GM23338 (cell line): ENCODE measurements at regions not wholly inside any gene's neighbourhood (a gene's known extent, or its start where the extent isn't known, plus 50 kb on each side); places are given as distances from the start of the nearest gene placed in this dataset.

Experiments
- ATAC-seq: fragments of 200-7000 bp; cut with Tn5 transposase; 3 replicates; pipeline ENCODE4 v1.9.1; 2020
- DNase-seq: peaks from one replicate; pipeline ENCODE4 v3.0.0-alpha.2; 2015; ENCODE audit warnings: low spot score
- H2AFZ ChIP-seq: fragments of 200-600 bp; sonication (generic); 2 replicates; pipeline ENCODE4 v1.8.0; 2016; ENCODE audit warnings: antibody characterized with exemption, mild to moderate bottlenecking, moderate library complexity
- H3F3A ChIP-seq: fragments of 200-600 bp; sonication (generic); replicated peaks from 2 replicates; pipeline ENCODE4 v1.8.0; 2017; ENCODE audit warnings: antibody characterized with exemption, mixed run types, low read depth
- H3K27ac ChIP-seq: fragments of 200-600 bp; sonication (generic); 2 replicates; pipeline ENCODE4 v1.6.1; 2016; ENCODE audit warnings: low read depth
- H3K27me3 ChIP-seq: fragments of 200-600 bp; sonication (generic); 2 replicates; pipeline ENCODE4 v1.8.0; 2016; ENCODE audit warnings: mild to moderate bottlenecking, mixed run types, moderate library complexity; ENCODE audit not compliant: insufficient read depth
- H3K36me3 ChIP-seq: fragments of 200-600 bp; sonication (generic); 2 replicates; pipeline ENCODE4 v1.8.0; 2016; ENCODE audit warnings: mild to moderate bottlenecking; ENCODE audit not compliant: insufficient read depth
- H3K4me1 ChIP-seq: fragments of 200-600 bp; sonication (generic); 2 replicates; pipeline ENCODE4 v1.8.0; 2016; ENCODE audit warnings: mild to moderate bottlenecking, moderate library complexity; ENCODE audit not compliant: insufficient read depth
- H3K4me2 ChIP-seq: fragments of 200-600 bp; sonication (generic); 2 replicates; pipeline ENCODE4 v1.7.1; 2017; ENCODE audit warnings: mixed run types
- H3K4me3 ChIP-seq: fragments of 200-600 bp; sonication (generic); 2 replicates; pipeline ENCODE4 v1.6.1; 2016; ENCODE audit warnings: mixed run types
- H3K79me2 ChIP-seq: fragments of 200-600 bp; sonication (generic); replicated peaks from 2 replicates; pipeline ENCODE4 v1.8.0; 2017; ENCODE audit warnings: mild to moderate bottlenecking; ENCODE audit not compliant: insufficient read depth
- H3K9me2 ChIP-seq: fragments of 200-600 bp; sonication (generic); 2 replicates; pipeline ENCODE4 v1.8.0; 2017; ENCODE audit not compliant: insufficient read depth
- H4K20me1 ChIP-seq: fragments of 200-600 bp; sonication (generic); replicated peaks from 2 replicates; pipeline ENCODE4 v1.8.0; 2017; ENCODE audit warnings: mild to moderate bottlenecking; ENCODE audit not compliant: insufficient read depth
- H3K27ac Mint-ChIP-seq: 2 replicates; pipeline ENCODE4 v1.8.0; 2020; ENCODE audit warnings: inconsistent platforms, mild to moderate bottlenecking, moderate library complexity, mixed read lengths
- H3K27me3 Mint-ChIP-seq: 3 replicates; pipeline ENCODE4 v1.8.0; 2022; ENCODE audit warnings: low read depth, mild to moderate bottlenecking, moderate library complexity, mixed read lengths, inconsistent platforms; ENCODE audit not compliant: insufficient read depth, poor library complexity
- H3K36me3 Mint-ChIP-seq: 3 replicates; pipeline ENCODE4 v1.8.0; 2021; ENCODE audit warnings: low read depth, mild to moderate bottlenecking, inconsistent platforms, moderate library complexity, mixed read lengths
- H3K4me1 Mint-ChIP-seq: 3 replicates; pipeline ENCODE4 v1.8.0; 2020; ENCODE audit warnings: mild to moderate bottlenecking, inconsistent platforms, mixed read lengths
- H3K4me3 Mint-ChIP-seq: 3 replicates; pipeline ENCODE4 v1.8.0; 2021; ENCODE audit warnings: moderate library complexity, mild to moderate bottlenecking, inconsistent platforms, mixed read lengths
- H3K9me3 Mint-ChIP-seq: 3 replicates; pipeline ENCODE4 v1.8.0; 2020; ENCODE audit warnings: moderate library complexity, mild to moderate bottlenecking, inconsistent platforms, mixed read lengths
- CREB1 ChIP-seq: fragments of 250-450 bp; sonication (Bioruptor Pico); IDR thresholded peaks from 2 replicates; pipeline ENCODE4 v1.5.0; 2020; ENCODE audit warnings: low read depth, mild to moderate bottlenecking, moderate library complexity
- ETS1 ChIP-seq: IDR thresholded peaks from 2 replicates; pipeline ENCODE4 v1.6.1; 2016; ENCODE audit warnings: antibody characterized with exemption
- EZH2 ChIP-seq: fragments of 200-600 bp; sonication (generic); IDR thresholded peaks from one replicate; pipeline ENCODE4 v1.8.0; 2017; ENCODE audit warnings: antibody characterized with exemption, mild to moderate bottlenecking, low read depth; ENCODE audit not compliant: unreplicated experiment
- EZH2phosphoT487 ChIP-seq: fragments of 200-600 bp; sonication (generic); IDR thresholded peaks from one replicate; pipeline ENCODE4 v1.8.1; 2018; ENCODE audit warnings: antibody characterized with exemption; ENCODE audit not compliant: unreplicated experiment
- JUNB ChIP-seq: IDR thresholded peaks from one replicate; pipeline ENCODE4 v1.6.1; 2016; ENCODE audit warnings: antibody characterized with exemption; ENCODE audit not compliant: unreplicated experiment
- NANOG ChIP-seq: IDR thresholded peaks from 2 replicates; pipeline ENCODE4 v1.6.1; 2016; ENCODE audit warnings: antibody characterized with exemption, borderline replicate concordance
- POLR2AphosphoS5 ChIP-seq: IDR thresholded peaks from 2 replicates; pipeline ENCODE4 v1.6.1; 2016; ENCODE audit warnings: antibody characterized with exemption, low read depth
- REST ChIP-seq: IDR thresholded peaks from one replicate; pipeline ENCODE4 v1.6.1; 2018; ENCODE audit warnings: antibody characterized with exemption; ENCODE audit not compliant: unreplicated experiment
- STAT1 ChIP-seq: IDR thresholded peaks from one replicate; pipeline ENCODE4 v1.6.1; 2016; ENCODE audit warnings: antibody characterized with exemption; ENCODE audit not compliant: unreplicated experiment
- ZNF114 ChIP-seq: fragments of 250-450 bp; sonication (Bioruptor Pico); IDR thresholded peaks from 2 replicates; pipeline ENCODE4 v1.5.0; 2020; ENCODE audit warnings: mild to moderate bottlenecking, moderate library complexity
- ZNF331 ChIP-seq: fragments of 250-450 bp; sonication (Bioruptor Pico); IDR thresholded peaks from 2 replicates; pipeline ENCODE4 v1.5.0; 2020; ENCODE audit warnings: low read depth, mild to moderate bottlenecking, moderate library complexity
- TF ChIP-seq, protein P1 (sequence below): fragments of 250-450 bp; sonication (Bioruptor Pico); IDR thresholded peaks from 2 replicates; pipeline ENCODE4 v1.5.0; 2020; ENCODE audit warnings: mild to moderate bottlenecking, moderate library complexity
- TF ChIP-seq, protein P2 (sequence below), 2 experiments: fragments of 200-600 bp in 1 of 2; sonication (generic) in 1 of 2; conservative IDR thresholded peaks; 2 replicates each; pipeline versions ENCODE4 v1.5.1 to v1.6.1; 2016 to 2017; ENCODE audit warnings: antibody characterized with exemption in 2 of 2, low read depth in 2 of 2, mild to moderate bottlenecking in 2 of 2, moderate library complexity in 1 of 2

DNA sequence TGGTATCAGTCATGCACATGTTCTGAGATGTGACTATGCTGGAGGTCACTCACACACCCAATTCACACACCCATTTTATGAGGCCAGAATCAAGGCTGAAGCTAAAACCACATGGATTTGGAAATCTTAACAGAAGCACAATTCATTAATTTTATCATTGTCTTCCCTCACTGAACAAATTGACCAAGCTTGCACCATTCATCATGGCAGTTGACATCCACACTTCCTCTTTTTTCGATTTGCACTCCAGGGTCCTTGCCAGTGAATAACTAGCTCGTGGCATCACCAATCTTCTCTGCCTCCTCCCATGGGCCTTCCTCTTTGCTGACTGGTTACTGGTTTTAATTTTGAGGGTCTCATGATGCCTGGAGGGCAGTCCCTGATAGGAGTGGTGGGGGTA, 123.0 kb upstream of the ASIC2 start:
- TF ChIP-seq JUNB (no peak), EZH2phosphoT487 (no peak), STAT1 (no peak), EZH2 (no peak), ZNF331 (CRISPR knock-in tag) (no peak), CREB1 (CRISPR knock-in tag) (no peak), NANOG (no peak), REST (no peak), ZNF114 (no peak), POLR2AphosphoS5 (no peak), ETS1 (no peak)
- TF ChIP-seq, protein P1, sequence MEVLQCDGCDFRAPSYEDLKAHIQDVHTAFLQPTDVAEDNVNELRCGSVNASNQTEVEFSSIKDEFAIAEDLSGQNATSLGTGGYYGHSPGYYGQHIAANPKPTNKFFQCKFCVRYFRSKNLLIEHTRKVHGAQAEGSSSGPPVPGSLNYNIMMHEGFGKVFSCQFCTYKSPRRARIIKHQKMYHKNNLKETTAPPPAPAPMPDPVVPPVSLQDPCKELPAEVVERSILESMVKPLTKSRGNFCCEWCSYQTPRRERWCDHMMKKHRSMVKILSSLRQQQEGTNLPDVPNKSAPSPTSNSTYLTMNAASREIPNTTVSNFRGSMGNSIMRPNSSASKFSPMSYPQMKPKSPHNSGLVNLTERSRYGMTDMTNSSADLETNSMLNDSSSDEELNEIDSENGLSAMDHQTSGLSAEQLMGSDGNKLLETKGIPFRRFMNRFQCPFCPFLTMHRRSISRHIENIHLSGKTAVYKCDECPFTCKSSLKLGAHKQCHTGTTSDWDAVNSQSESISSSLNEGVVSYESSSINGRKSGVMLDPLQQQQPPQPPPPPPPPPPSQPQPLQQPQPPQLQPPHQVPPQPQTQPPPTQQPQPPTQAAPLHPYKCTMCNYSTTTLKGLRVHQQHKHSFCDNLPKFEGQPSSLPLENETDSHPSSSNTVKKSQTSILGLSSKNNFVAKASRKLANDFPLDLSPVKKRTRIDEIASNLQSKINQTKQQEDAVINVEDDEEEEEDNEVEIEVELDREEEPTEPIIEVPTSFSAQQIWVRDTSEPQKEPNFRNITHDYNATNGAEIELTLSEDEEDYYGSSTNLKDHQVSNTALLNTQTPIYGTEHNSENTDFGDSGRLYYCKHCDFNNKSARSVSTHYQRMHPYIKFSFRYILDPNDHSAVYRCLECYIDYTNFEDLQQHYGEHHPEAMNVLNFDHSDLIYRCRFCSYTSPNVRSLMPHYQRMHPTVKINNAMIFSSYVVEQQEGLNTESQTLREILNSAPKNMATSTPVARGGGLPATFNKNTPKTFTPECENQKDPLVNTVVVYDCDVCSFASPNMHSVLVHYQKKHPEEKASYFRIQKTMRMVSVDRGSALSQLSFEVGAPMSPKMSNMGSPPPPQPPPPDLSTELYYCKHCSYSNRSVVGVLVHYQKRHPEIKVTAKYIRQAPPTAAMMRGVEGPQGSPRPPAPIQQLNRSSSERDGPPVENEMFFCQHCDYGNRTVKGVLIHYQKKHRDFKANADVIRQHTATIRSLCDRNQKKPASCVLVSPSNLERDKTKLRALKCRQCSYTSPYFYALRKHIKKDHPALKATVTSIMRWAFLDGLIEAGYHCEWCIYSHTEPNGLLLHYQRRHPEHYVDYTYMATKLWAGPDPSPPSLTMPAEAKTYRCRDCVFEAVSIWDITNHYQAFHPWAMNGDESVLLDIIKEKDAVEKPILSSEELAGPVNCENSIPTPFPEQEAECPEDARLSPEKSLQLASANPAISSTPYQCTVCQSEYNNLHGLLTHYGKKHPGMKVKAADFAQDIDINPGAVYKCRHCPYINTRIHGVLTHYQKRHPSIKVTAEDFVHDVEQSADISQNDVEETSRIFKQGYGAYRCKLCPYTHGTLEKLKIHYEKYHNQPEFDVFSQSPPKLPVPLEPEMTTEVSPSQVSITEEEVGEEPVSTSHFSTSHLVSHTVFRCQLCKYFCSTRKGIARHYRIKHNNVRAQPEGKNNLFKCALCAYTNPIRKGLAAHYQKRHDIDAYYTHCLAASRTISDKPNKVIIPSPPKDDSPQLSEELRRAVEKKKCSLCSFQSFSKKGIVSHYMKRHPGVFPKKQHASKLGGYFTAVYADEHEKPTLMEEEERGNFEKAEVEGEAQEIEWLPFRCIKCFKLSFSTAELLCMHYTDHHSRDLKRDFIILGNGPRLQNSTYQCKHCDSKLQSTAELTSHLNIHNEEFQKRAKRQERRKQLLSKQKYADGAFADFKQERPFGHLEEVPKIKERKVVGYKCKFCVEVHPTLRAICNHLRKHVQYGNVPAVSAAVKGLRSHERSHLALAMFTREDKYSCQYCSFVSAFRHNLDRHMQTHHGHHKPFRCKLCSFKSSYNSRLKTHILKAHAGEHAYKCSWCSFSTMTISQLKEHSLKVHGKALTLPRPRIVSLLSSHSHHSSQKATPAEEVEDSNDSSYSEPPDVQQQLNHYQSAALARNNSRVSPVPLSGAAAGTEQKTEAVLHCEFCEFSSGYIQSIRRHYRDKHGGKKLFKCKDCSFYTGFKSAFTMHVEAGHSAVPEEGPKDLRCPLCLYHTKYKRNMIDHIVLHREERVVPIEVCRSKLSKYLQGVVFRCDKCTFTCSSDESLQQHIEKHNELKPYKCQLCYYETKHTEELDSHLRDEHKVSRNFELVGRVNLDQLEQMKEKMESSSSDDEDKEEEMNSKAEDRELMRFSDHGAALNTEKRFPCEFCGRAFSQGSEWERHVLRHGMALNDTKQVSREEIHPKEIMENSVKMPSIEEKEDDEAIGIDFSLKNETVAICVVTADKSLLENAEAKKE (CRISPR knock-in tag): no peak
- TF ChIP-seq, protein P2, sequence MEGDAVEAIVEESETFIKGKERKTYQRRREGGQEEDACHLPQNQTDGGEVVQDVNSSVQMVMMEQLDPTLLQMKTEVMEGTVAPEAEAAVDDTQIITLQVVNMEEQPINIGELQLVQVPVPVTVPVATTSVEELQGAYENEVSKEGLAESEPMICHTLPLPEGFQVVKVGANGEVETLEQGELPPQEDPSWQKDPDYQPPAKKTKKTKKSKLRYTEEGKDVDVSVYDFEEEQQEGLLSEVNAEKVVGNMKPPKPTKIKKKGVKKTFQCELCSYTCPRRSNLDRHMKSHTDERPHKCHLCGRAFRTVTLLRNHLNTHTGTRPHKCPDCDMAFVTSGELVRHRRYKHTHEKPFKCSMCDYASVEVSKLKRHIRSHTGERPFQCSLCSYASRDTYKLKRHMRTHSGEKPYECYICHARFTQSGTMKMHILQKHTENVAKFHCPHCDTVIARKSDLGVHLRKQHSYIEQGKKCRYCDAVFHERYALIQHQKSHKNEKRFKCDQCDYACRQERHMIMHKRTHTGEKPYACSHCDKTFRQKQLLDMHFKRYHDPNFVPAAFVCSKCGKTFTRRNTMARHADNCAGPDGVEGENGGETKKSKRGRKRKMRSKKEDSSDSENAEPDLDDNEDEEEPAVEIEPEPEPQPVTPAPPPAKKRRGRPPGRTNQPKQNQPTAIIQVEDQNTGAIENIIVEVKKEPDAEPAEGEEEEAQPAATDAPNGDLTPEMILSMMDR (conservative IDR thresholded peaks at IDR 0.05; ENCODE audit: low read depth in 2 of 2): no peak
- H4K20me1 ChIP-seq: no peaks in the 10 kb centered on the region
- no peak overlapping the region for H3K4me3 ChIP-seq
- Mint-ChIP-seq H3K4me1 (peaks cover 12% of the 10 kb centered on the region), H3K9me3 (no peaks in the 10 kb centered on the region; the same call in 1 of the 3 replicates), H3K4me3 (no peak overlapping the region), H3K27me3 (peaks cover 9% of the 10 kb centered on the region), H3K27ac (no peak overlapping the region), H3K36me3 (no peaks in the 10 kb centered on the region)
- no peak for ATAC-seq
- H3F3A ChIP-seq: no peaks in the 10 kb centered on the region
- H3K9me2 ChIP-seq: 0 out of 2 replicates have a peak, but pooled peaks cover 3% of the 10 kb centered on the region
- DNase-seq: no peak
- no peak overlapping the region for H3K4me2 ChIP-seq
- H3K4me1 ChIP-seq: peaks cover 3% of the 10 kb centered on the region
- no peak overlapping the region for H2AFZ ChIP-seq
- H3K79me2 ChIP-seq: no peaks in the 10 kb centered on the region
- H3K27ac ChIP-seq: no peak overlapping the region
- H3K36me3 ChIP-seq: no peaks in the 10 kb centered on the region
- no peaks in the 10 kb centered on the region for H3K27me3 ChIP-seq
